GM21737 (cell line): ENCODE measurements at regions not wholly inside any gene's neighbourhood (a gene's known extent, or its start where the extent isn't known, plus 50 kb on each side); places are given as distances from the start of the nearest gene placed in this dataset.
"Not testable (repeated sequence)": the region's sequence is repeated elsewhere in the genome, so short reads cannot be mapped to it uniquely, and the experiment has no call there.

ENCODE experiments used
- ATAC-seq: cut with Tn5 transposase; IDR thresholded peaks from one replicate; pipeline ENCODE4 v1.9.1; 2021; ENCODE audit warnings: mild to moderate bottlenecking, moderate library complexity; ENCODE audit not compliant: unreplicated experiment

DNA sequence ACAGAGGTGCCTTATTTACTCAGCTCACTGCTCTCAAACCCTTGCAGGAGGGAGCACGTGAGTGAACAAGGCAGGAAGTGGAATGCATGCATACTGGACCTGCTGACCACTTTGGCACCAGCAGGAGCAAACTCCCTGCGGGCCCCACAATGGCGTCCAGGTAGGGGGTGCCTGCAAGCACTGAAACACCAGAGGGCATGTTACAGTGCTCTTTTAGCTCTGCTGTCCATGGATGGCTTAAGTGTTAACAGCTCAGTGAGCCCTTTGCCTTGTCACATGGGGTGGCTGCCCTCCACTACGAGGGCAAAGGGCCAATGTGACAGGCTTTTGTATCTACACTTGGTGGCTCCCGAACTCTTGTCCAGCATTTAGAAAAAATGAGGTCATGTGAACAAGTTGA, 199.5 kb upstream of the UGT8 start:
- no peak for ATAC-seq

GRCh38 chr4:114400531-114400930, 198.1 kb upstream of the UGT8 start:
- no peak for ATAC-seq

DNA sequence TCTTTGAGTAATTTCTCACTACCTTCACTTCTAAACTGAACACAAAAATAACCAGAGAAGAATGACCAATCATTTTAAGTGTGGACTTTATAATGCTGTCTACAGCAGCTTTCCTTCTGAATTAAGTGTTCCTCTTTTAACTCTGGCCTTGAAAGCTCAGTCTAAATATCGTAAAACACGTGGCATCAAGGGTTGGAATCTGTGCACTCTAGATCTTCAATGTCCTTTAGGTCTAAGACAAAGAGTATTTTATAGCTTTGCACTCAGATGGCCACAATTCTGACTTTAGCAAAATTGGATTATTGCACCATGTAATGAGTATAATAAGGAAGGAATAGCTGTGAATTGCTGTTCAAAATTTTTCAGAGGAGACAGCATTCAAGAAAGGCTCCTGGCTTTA, 197.1 kb upstream of the UGT8 start:
- no peak for ATAC-seq

GRCh38 chr4:114417214-114417613, 181.4 kb upstream of the UGT8 start:
- no peak for ATAC-seq

DNA sequence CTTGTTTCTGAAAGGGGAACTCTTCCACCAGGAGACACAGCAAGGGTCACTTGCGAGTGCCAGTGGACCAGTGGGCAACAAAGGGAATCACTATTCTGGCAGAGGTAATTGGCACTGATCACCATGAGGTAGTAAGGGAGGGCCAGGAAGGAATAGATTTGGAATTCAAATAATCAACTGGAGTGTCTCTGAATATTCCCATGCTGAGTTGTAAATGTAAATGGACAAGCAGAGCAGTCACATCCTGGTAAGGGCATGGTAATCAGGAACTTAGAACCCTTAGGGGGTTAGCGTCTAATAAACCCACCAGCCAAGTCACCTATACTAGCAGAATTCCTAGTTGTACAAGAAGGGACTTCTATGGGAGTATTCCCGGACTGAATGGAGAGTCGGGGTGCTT, 178.5 kb upstream of the UGT8 start:
- ATAC-seq = no peak

DNA sequence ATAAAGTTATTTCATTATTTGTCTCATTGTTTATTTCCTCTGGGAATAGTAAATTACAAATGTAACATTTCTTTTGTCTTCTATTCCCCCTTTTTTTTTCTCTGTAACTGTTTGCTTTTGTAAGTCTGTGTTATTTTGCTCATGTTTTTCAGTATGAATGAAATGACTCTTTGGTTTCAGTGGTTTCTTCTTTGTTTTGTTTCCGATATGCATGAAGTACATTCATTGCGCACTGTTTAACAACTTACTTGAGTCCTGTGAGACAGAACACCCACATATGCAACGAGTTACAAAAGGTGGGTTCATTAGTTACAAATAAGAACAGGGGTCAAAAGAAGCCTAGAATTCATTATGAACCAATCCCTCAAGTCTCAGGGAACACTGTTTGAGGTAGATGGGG, 175.0 kb upstream of the UGT8 start:
- no peak for ATAC-seq

GRCh38 chr4:114435116-114435515, 163.5 kb upstream of the UGT8 start:
- ATAC-seq = no peak

DNA sequence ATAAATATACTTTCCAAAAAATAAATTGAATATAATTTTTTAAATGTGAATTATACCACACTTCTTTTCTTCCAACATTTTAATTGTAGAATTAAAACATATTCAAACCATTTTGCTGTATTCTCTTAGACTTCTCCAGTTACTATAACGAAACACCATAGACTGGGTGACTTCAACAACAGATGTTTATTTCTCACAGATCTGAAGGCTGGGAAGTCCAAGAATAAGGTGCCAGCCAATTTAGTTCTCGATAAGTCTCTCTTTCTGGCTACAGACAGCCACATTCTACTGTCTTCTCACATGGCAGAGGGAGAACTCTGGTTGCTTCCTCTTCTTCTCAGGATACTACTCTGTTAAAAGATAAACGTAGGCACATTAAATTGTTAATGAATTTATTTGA, 155.8 kb upstream of the UGT8 start:
- ATAC-seq = no peak

GRCh38 chr4:114444211-114444610, 154.4 kb upstream of the UGT8 start:
- no peak for ATAC-seq

GRCh38 chr4:114447963-114448516, 150.6 kb upstream of the UGT8 start:
- ATAC-seq = not testable (repeated sequence)

GRCh38 chr4:114458728-114459127, 139.9 kb upstream of the UGT8 start:
- no peak for ATAC-seq

- no peak for ATAC-seq
Measured at GRCh38 chr4:114464726-114465272, 133.8 kb upstream of the UGT8 start.

DNA sequence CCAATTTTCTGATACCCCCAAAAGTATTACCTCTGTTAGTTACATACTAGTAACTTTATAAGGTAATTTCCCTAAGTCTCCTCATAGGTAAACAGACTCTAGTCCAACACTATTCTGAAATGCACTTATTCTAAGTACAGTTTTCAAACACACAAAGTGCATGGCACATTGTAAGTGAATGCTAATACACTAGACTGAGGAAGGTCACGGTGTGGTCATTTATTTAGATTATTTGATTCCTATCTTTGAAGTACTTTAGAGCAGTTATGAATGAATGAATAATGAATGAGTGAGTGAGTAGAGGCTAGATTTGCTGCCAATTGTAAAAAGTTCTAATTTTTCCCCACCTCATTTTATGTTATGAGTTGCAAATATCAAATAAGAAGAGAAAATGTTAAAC, 132.8 kb upstream of the UGT8 start:
- ATAC-seq = no peak

- no peak for ATAC-seq
Measured at GRCh38 chr4:114466299-114466698, 132.3 kb upstream of the UGT8 start.

DNA sequence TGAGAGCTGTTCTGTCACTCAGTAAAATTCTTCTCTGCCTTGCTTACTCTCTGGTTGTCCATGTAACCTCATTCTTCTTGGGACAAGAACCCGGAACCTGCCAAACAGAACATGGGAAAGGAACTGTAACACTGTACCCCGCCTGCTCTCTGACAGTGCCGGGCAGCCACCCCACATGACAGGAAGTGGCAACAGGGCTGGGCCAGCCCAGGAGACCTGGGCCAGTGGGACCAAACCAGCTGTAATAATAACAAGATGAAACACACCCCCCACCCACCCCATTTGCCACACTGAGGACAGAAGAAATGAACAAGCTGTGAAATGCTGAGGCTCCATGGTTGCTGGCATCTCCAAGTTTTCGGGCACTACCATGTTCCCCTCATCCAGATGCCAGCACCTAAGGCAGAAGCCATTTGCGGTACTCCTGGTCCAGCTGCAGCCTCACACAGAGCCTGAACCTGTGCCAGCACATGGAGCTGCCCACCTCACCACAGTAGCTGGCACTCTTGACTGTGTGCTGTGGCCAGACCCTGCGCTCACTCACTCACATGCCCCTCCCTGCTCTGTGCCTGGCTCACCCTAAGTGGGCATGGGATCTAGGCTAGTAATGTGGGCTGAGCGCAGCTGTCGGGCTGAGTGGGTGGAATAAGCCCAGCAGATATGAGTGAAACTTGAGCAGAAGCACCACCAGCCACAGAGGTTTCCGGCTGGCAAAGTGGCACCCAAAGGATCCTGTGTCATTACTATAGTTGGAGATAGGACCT, 126.2 kb upstream of the UGT8 start:
- no peak for ATAC-seq

- ATAC-seq = no peak
Measured at GRCh38 chr4:114474188-114474800, 124.3 kb upstream of the UGT8 start.

GRCh38 chr4:114476310-114476709, 122.3 kb upstream of the UGT8 start:
- ATAC-seq = no peak

GRCh38 chr4:114479595-114479994, 119.0 kb upstream of the UGT8 start:
- no peak for ATAC-seq

DNA sequence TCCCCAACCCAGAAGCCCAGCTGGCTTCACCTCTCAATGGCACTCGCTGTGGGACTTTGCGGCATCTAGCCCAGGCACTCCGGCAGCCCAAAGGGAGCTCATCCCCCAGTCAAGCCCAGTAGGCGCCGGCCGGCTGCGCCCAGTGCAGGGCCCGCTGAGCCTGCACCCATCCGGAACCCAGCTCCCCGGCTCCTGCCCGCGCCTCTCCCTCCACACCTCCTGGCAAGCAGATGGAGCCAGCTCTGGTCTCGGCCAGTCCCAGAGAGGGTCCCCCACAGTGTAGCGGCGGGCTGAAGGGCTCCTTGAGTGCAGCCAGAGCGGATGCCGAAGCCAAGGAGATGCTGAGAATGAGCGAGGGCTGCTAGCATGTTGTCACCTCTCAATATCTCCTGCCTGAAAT, 116.8 kb upstream of the UGT8 start:
- no peak for ATAC-seq

GRCh38 chr4:114487101-114487500, 111.5 kb upstream of the UGT8 start:
- ATAC-seq = no peak

- ATAC-seq = no peak
Measured at GRCh38 chr4:114488301-114488982, 110.2 kb upstream of the UGT8 start.
